ENCODE measurements at regions not wholly inside any gene's neighbourhood (a gene's known extent, or its start where the extent isn't known, plus 50 kb on each side); places are given as distances from the start of the nearest gene placed in this dataset.
A peak's percentile ranks its signal among the peaks of the same experiment; 100 is the strongest.

- TF ChIP-seq RERE (CRISPR knock-in tag; IDR thresholded peaks at IDR 0.05; ENCODE audit: borderline replicate concordance) (no peak), CTCFL (IDR thresholded peaks at IDR 0.05; ENCODE audit: borderline replicate concordance, insufficient read depth, low read depth, low read length, poor library complexity, severe bottlenecking) (no peak)
Observed at GRCh38 chr6:163926642-163927041, 512.1 kb downstream of the QKI start (continued).

GRCh38 chr6:163925839-163926238 is 511.3 kb downstream of the QKI start:
- Histone ChIP-seq H3K79me2 (ENCODE audit: control insufficient read depth, insufficient read depth, low read length) (no peaks in the 10 kb centered on the region), H3K36me3 (ENCODE audit: control insufficient read depth, insufficient read depth, low read length) (no peaks in the 10 kb centered on the region), H3K4me3 (no peak overlapping the region), H3K27me3 (ENCODE audit: control insufficient read depth in 2 of 2, insufficient read depth in 2 of 2, low read length in 2 of 2) (peaks cover 18 to 23% of the 10 kb centered on the region in 2 experiments; a peak in 4 of 5 replicates), H3K4me2 (ENCODE audit: insufficient read depth, low read length) (no peak overlapping the region), H3K9me3 (replicated peaks; ENCODE audit: control insufficient read depth, insufficient read depth, low read depth, low read length) (no peaks in the 10 kb centered on the region), H3K4me1 (replicated peaks in 1 of 2; ENCODE audit: control insufficient read depth in 2 of 2, insufficient read depth in 2 of 2, low read length in 2 of 2) (no peaks in the 10 kb centered on the region), H4K20me1 (replicated peaks; ENCODE audit: control insufficient read depth, insufficient read depth, low read length) (no peaks in the 10 kb centered on the region), H3K9me1 (ENCODE audit: control insufficient read depth, insufficient read depth, low read length) (no peaks in the 10 kb centered on the region), H2AFZ (ENCODE audit: low read depth, low read length) (no peak overlapping the region), H3K9ac (ENCODE audit: insufficient read depth in 1 of 2, low read depth in 2 of 2, low read length in 2 of 2) (no peak overlapping the region), H3K27ac (ENCODE audit: extremely low read depth, low read depth, low read length) (no peak overlapping the region)
- in situ Hi-C loops (cut with MboI): no loop called here
- DNase-seq (ENCODE audit: extremely low read depth in 1 of 4, low spot score in 3 of 4) (no peak), ATAC-seq (no peak), FAIRE-seq (no peak)
- ChIA-PET CTCF (ENCODE audit: low intra/inter-chr PET ratio) (no interaction called here), POLR2A (no interaction called here)
- BruUV-seq (replicated peaks): no TSS peak
- WGBS (ENCODE audit: insufficient coverage, low coverage, missing lambda C conversion rate): 4% methylated on average over 5 of the region's 5 CpGs
- intact Hi-C loops (cut with micrococcal nuclease): no loop called here
- TF ChIP-seq RBM25 (IDR thresholded peaks at IDR 0.05; ENCODE audit: low read depth, low read length, severe bottlenecking) (peak; percentile 67), TRIM28 (IDR thresholded peaks at IDR 0.05) (no peak), ZNF511 (CRISPR knock-in tag; IDR thresholded peaks at IDR 0.05) (no peak), USF1 (CRISPR knock-in tag; IDR thresholded peaks at IDR 0.05) (no peak), EZH2 (IDR thresholded peaks at IDR 0.05; ENCODE audit: borderline replicate concordance, low read depth, low read length) (no peak), ZNF347 (CRISPR knock-in tag; IDR thresholded peaks at IDR 0.05; ENCODE audit: low read depth) (no peak), ZSCAN32 (CRISPR knock-in tag; IDR thresholded peaks at IDR 0.05) (no peak), CEBPB (tag; IDR thresholded peaks at IDR 0.05) (no peak), CTBP1 (IDR thresholded peaks at IDR 0.05; ENCODE audit: borderline replicate concordance) (no peak), ZFP36 (IDR thresholded peaks at IDR 0.05; ENCODE audit: low read depth, low read length, partially characterized antibody) (peak; percentile 18), NRF1 (conservative IDR thresholded peaks at IDR 0.05 in 1 of 2, IDR thresholded peaks at IDR 0.05 in 1 of 2) (no peak)

Data from K562 (cell line).